ENCODE measurements at regions not wholly inside any gene's neighbourhood (a gene's known extent, or its start where the extent isn't known, plus 50 kb on each side); places are given as distances from the start of the nearest gene placed in this dataset.

GRCh38 chr18:8489761-8490160 is 119.5 kb upstream of the RAB12 start:
- TF ChIP-seq EZH2 (IDR thresholded peaks at IDR 0.05) (no peak), CTCF (IDR thresholded peaks at IDR 0.05 in 2 of 3, conservative IDR thresholded peaks at IDR 0.05 in 1 of 3; ENCODE audit: borderline replicate concordance in 1 of 3, insufficient read depth in 1 of 3, low read depth in 2 of 3, low read length in 2 of 3) (no peak), FOSL1 (IDR thresholded peaks at IDR 0.05; ENCODE audit: low read depth) (no peak), ZBTB33 (IDR thresholded peaks at IDR 0.05; ENCODE audit: extremely low read depth, insufficient replicate concordance, low read length) (no peak), SIN3A (IDR thresholded peaks at IDR 0.05; ENCODE audit: low read depth) (no peak), JUND (IDR thresholded peaks at IDR 0.05) (no peak), TCF7L2 (IDR thresholded peaks at IDR 0.05; ENCODE audit: borderline replicate concordance, extremely low read depth, insufficient read depth, insufficient read length) (no peak), SP1 (IDR thresholded peaks at IDR 0.05; ENCODE audit: low read depth) (no peak), ELF1 (IDR thresholded peaks at IDR 0.05; ENCODE audit: borderline replicate concordance, low read depth) (no peak)
- TF ChIP-seq, protein P1, sequence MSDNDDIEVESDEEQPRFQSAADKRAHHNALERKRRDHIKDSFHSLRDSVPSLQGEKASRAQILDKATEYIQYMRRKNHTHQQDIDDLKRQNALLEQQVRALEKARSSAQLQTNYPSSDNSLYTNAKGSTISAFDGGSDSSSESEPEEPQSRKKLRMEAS (IDR thresholded peaks at IDR 0.05) = no peak
